ENCODE measurements at regions not wholly inside any gene's neighbourhood (a gene's known extent, or its start where the extent isn't known, plus 50 kb on each side); places are given as distances from the start of the nearest gene placed in this dataset.

- TF ChIP-seq CTCF (IDR thresholded peaks at IDR 0.05) (no peak), POLR2A (IDR thresholded peaks at IDR 0.05) (no peak)
Observed at GRCh38 chr4:28464823-28465222, 1604.2 kb downstream of the STIM2 start.
